Duodenal mucosa (tissue), 2 donors: ENCODE measurements at regions not wholly inside any gene's neighbourhood (a gene's known extent, or its start where the extent isn't known, plus 50 kb on each side); places are given as distances from the start of the nearest gene placed in this dataset.

Source experiments
- H3K27ac ChIP-seq: one replicate; pipeline ENCODE4 v1.7.0; 2013; ENCODE audit warnings: low read depth, low read length
- H3K27me3 ChIP-seq, 2 donors: one replicate each; pipeline ENCODE4 v1.7.0; 2013; ENCODE audit warnings: low read length in 2 of 2, control low read depth in 1 of 2; ENCODE audit not compliant: insufficient read depth in 2 of 2, control insufficient read depth in 1 of 2
- H3K36me3 ChIP-seq, 2 donors: one replicate each; pipeline ENCODE4 v1.7.0; 2013; ENCODE audit warnings: low read length in 2 of 2, control low read depth in 1 of 2; ENCODE audit not compliant: insufficient read depth in 2 of 2, control insufficient read depth in 1 of 2
- H3K4me1 ChIP-seq, 2 donors: one replicate each; pipeline ENCODE4 v1.7.0; 2013; ENCODE audit warnings: low read length in 2 of 2, control low read depth in 1 of 2; ENCODE audit not compliant: insufficient read depth in 2 of 2, control insufficient read depth in 1 of 2
- H3K4me3 ChIP-seq, 2 donors: one replicate each; pipeline ENCODE4 v1.7.0; 2013; ENCODE audit warnings: low read length in 2 of 2, low read depth in 1 of 2
- H3K9ac ChIP-seq, 2 donors: one replicate each; pipeline ENCODE4 v1.7.0; 2013; ENCODE audit warnings: low read length in 2 of 2, low read depth in 1 of 2
- H3K9me3 ChIP-seq, 2 donors: one replicate each; pipeline ENCODE4 v1.7.0; 2013; ENCODE audit warnings: low read length in 2 of 2, control low read depth in 1 of 2; ENCODE audit not compliant: control insufficient read depth in 1 of 2

GRCh38 chr5:22908129-22908528 is 55.0 kb upstream of the CDH12 start:
- H3K27ac ChIP-seq: no peak overlapping the region
- no peaks in the 10 kb centered on the region for H3K36me3 ChIP-seq
- H3K4me1 ChIP-seq: no peaks in the 10 kb centered on the region
- H3K9ac ChIP-seq: no peak overlapping the region
- H3K27me3 ChIP-seq: no peaks in the 10 kb centered on the region
- H3K4me3 ChIP-seq: no peak overlapping the region
- no peaks in the 10 kb centered on the region for H3K9me3 ChIP-seq
